ENCODE measurements at regions not wholly inside any gene's neighbourhood (a gene's known extent, or its start where the extent isn't known, plus 50 kb on each side); places are given as distances from the start of the nearest gene placed in this dataset.

DNA sequence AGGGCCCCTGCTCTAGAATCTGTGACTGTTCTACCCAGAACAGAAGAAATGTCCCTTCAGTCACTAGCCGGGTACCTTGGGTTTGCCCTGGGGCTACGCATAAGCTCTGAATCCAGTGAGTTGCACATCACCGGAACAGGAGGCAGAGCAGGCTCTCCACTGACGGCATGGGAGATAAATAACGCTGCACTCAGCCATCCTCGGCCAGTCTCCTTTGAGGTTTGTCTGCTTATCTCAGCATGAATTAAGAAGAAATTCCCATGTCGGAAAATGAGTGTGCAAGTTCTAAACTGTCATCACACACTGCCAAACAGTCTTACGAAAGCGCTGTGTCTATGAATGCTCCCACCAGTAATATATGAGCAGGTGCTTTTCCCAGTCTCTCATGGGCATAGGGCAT lies 90.8 kb downstream of the FAM50B start:
- ATAC-seq (no peak), DNase-seq (ENCODE audit: low read depth, low spot score) (no peak)
- H3K36me3 ChIP-seq (ENCODE audit: control insufficient read depth, insufficient read depth, low read length): no peaks in the 10 kb centered on the region
- ChIA-PET CTCF (no interaction called here), POLR2A (no interaction called here)
- no peak for TF ChIP-seq TCF7L2 (IDR thresholded peaks at IDR 0.05; ENCODE audit: low read depth, low read length)
- no peak for TF ChIP-seq POLR2AphosphoS5 (IDR thresholded peaks at IDR 0.05; ENCODE audit: low read depth, low read length)
- TF ChIP-seq, protein P1, sequence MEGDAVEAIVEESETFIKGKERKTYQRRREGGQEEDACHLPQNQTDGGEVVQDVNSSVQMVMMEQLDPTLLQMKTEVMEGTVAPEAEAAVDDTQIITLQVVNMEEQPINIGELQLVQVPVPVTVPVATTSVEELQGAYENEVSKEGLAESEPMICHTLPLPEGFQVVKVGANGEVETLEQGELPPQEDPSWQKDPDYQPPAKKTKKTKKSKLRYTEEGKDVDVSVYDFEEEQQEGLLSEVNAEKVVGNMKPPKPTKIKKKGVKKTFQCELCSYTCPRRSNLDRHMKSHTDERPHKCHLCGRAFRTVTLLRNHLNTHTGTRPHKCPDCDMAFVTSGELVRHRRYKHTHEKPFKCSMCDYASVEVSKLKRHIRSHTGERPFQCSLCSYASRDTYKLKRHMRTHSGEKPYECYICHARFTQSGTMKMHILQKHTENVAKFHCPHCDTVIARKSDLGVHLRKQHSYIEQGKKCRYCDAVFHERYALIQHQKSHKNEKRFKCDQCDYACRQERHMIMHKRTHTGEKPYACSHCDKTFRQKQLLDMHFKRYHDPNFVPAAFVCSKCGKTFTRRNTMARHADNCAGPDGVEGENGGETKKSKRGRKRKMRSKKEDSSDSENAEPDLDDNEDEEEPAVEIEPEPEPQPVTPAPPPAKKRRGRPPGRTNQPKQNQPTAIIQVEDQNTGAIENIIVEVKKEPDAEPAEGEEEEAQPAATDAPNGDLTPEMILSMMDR (IDR thresholded peaks at IDR 0.05): no peak
- TF ChIP-seq SIN3A (IDR thresholded peaks at IDR 0.05; ENCODE audit: borderline replicate concordance, insufficient read depth, low read depth, low read length): no peak
- TF ChIP-seq, protein P2, sequence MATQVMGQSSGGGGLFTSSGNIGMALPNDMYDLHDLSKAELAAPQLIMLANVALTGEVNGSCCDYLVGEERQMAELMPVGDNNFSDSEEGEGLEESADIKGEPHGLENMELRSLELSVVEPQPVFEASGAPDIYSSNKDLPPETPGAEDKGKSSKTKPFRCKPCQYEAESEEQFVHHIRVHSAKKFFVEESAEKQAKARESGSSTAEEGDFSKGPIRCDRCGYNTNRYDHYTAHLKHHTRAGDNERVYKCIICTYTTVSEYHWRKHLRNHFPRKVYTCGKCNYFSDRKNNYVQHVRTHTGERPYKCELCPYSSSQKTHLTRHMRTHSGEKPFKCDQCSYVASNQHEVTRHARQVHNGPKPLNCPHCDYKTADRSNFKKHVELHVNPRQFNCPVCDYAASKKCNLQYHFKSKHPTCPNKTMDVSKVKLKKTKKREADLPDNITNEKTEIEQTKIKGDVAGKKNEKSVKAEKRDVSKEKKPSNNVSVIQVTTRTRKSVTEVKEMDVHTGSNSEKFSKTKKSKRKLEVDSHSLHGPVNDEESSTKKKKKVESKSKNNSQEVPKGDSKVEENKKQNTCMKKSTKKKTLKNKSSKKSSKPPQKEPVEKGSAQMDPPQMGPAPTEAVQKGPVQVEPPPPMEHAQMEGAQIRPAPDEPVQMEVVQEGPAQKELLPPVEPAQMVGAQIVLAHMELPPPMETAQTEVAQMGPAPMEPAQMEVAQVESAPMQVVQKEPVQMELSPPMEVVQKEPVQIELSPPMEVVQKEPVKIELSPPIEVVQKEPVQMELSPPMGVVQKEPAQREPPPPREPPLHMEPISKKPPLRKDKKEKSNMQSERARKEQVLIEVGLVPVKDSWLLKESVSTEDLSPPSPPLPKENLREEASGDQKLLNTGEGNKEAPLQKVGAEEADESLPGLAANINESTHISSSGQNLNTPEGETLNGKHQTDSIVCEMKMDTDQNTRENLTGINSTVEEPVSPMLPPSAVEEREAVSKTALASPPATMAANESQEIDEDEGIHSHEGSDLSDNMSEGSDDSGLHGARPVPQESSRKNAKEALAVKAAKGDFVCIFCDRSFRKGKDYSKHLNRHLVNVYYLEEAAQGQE (IDR thresholded peaks at IDR 0.05; ENCODE audit: insufficient read depth in 1 of 2, low read depth in 2 of 2, low read length in 1 of 2): no peak
- H3K4me3 ChIP-seq (ENCODE audit: low read depth in 2 of 2, low read length in 2 of 2): no peak overlapping the region
- intact Hi-C loops (cut with micrococcal nuclease; ENCODE audit: unreplicated experiment) (no loop called here), in situ Hi-C loops (cut with HindIII; ENCODE audit: low pct_unique_long_range_greater_than_20kb, low sequenced_read_pairs) (no loop called here)
- H3K4me1 ChIP-seq (ENCODE audit: control insufficient read depth, insufficient read depth, low read length): no peaks in the 10 kb centered on the region
- BruUV-seq (replicated peaks): no TSS peak
- no peak overlapping the region for H3K27ac ChIP-seq (ENCODE audit: low read length)
- no peaks in the 10 kb centered on the region for H3K27me3 ChIP-seq (ENCODE audit: control insufficient read depth, insufficient read depth, low read length)
- H3K9me3 ChIP-seq (ENCODE audit: control insufficient read depth, insufficient read depth, low read depth, low read length): no peaks in the 10 kb centered on the region

DNA sequence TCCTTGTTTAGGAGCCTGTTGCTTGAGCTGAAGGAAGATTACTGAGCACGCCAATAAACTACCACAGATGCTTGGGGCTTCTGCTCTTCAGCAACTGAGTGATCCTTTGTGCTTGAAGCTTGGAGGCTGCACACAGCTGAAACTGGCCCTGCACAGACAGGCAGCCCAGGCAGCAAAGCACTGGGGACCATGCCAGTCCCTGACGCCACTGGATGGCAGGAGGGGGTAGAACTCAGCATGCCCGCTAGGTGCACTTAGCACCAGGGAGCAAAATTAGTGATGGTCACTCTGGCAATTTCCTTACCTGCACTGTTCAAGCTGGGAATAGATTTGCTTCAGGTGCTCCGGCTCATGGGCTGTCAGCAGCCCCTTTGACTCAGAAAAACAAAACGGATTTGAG lies 91.5 kb downstream of the FAM50B start:
- DNase-seq (ENCODE audit: low read depth, low spot score) (no peak), ATAC-seq (no peak)
- no TSS peak for BruUV-seq (replicated peaks)
- Histone ChIP-seq H3K27ac (ENCODE audit: low read length) (no peak overlapping the region), H3K4me3 (ENCODE audit: low read depth in 2 of 2, low read length in 2 of 2) (no peak overlapping the region), H3K36me3 (ENCODE audit: control insufficient read depth, insufficient read depth, low read length) (no peaks in the 10 kb centered on the region), H3K4me1 (ENCODE audit: control insufficient read depth, insufficient read depth, low read length) (no peaks in the 10 kb centered on the region), H3K27me3 (ENCODE audit: control insufficient read depth, insufficient read depth, low read length) (no peaks in the 10 kb centered on the region), H3K9me3 (ENCODE audit: control insufficient read depth, insufficient read depth, low read depth, low read length) (no peaks in the 10 kb centered on the region)
- POLR2A ChIA-PET: interaction anchor here (0.7 kb wide), 1 partner anchor 105 kb away, joined by 4 read pairs; no protein-coding TSS in a partner anchor
- TF ChIP-seq TCF7L2 (IDR thresholded peaks at IDR 0.05; ENCODE audit: low read depth, low read length) (no peak), POLR2AphosphoS5 (IDR thresholded peaks at IDR 0.05; ENCODE audit: low read depth, low read length) (no peak), SIN3A (IDR thresholded peaks at IDR 0.05; ENCODE audit: borderline replicate concordance, insufficient read depth, low read depth, low read length) (no peak)
- TF ChIP-seq, protein P2 (IDR thresholded peaks at IDR 0.05; ENCODE audit: insufficient read depth in 1 of 2, low read depth in 2 of 2, low read length in 1 of 2): no peak
- TF ChIP-seq, protein P1 (IDR thresholded peaks at IDR 0.05): no peak
- in situ Hi-C loops (cut with HindIII; ENCODE audit: low pct_unique_long_range_greater_than_20kb, low sequenced_read_pairs) (no loop called here), intact Hi-C loops (cut with micrococcal nuclease; ENCODE audit: unreplicated experiment) (no loop called here)
- CTCF ChIA-PET: no interaction called here

Measured in Panc1 (cell line).